ENCODE measurements at regions not wholly inside any gene's neighbourhood (a gene's known extent, or its start where the extent isn't known, plus 50 kb on each side); places are given as distances from the start of the nearest gene placed in this dataset.

GRCh38 chr7:155907450-155908200 lies 95.4 kb upstream of the SHH start:
- no peak for TF ChIP-seq POLR2AphosphoS5 (IDR thresholded peaks at IDR 0.05; ENCODE audit: low read depth, low read length)
- TF ChIP-seq, protein P1, sequence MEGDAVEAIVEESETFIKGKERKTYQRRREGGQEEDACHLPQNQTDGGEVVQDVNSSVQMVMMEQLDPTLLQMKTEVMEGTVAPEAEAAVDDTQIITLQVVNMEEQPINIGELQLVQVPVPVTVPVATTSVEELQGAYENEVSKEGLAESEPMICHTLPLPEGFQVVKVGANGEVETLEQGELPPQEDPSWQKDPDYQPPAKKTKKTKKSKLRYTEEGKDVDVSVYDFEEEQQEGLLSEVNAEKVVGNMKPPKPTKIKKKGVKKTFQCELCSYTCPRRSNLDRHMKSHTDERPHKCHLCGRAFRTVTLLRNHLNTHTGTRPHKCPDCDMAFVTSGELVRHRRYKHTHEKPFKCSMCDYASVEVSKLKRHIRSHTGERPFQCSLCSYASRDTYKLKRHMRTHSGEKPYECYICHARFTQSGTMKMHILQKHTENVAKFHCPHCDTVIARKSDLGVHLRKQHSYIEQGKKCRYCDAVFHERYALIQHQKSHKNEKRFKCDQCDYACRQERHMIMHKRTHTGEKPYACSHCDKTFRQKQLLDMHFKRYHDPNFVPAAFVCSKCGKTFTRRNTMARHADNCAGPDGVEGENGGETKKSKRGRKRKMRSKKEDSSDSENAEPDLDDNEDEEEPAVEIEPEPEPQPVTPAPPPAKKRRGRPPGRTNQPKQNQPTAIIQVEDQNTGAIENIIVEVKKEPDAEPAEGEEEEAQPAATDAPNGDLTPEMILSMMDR (IDR thresholded peaks at IDR 0.05), result no peak

Measured in Panc1 (cell line).